NCI-H1694 treated with DMSO at 0.1 percent for 48 hours (cell line): ENCODE measurements at regions not wholly inside any gene's neighbourhood (a gene's known extent, or its start where the extent isn't known, plus 50 kb on each side); places are given as distances from the start of the nearest gene placed in this dataset.

ENCODE experiments used
- DNase-seq: peaks from one replicate; lab custom pipeline; 2025; lab: John Stamatoyannopoulos, UW

DNA sequence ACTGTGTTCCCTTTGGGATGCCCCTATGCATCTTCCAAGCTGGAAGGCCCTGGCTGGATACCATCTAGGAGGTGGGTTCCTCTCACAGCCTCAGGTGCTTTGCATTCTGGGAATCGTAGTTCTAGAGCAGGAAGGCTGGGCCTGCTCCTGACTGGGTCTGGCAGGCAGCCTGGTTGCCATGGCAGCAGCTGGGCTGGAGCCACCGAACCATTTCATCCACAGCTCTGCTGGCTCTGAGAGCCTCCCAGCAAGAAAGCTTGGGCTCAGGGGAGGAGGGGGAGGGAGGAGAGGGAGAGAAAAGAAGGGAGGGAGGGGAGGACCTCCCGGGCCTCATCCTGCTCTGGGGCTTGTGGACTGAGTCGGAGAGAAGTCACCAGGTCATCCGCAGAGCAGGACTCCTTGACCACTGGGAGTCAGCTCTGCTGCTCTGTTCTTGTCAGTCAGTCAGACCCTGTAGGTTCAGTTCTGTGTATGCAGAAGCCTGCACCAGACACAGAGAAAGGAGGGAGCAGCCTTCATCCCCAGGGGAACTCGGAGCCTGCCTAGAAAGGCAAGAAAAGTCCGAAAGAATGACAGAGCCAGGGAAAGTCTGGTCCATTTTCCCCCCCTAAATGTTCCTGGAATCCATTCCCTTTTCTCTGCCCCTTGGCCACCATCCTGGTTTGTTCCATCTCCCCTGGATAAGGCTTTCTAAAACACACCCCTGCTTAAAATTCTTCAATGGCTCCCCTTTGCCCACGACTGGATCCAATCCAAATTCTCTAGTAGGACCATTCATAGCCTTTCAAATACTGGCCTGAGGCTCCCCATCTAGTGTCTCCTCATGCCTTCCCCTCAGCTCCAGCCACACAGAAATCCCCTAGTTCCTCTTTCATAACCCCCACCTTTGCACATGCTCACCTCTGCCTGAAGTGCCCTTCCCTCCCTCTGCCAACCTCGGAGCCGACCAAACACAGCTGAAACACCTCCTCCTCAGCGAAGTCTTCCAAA lies 65.4 kb upstream of the ARAP3 start:
- DNase-seq, result peak; percentile 89

DNA sequence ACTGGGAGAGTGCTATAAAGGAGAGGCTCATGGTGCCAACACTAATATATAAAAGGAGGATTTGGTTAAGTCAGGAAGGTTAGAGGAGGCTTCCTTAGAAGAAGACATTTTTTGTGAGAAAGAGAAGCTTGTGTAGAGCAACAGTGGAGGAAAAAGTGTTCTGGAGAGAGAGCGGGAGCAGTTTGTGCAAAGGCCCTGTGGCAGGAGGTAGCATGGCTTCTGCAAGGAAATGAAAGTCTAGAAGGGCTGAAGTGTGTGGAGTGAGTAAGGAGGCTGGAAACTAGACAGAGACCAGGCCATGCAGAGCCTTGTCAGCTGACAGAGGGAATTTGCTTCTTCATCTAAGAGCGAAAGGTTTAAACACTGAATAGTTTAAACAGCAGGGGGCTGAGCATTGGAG lies 64.4 kb upstream of the ARAP3 start:
- no peak for DNase-seq

DNA sequence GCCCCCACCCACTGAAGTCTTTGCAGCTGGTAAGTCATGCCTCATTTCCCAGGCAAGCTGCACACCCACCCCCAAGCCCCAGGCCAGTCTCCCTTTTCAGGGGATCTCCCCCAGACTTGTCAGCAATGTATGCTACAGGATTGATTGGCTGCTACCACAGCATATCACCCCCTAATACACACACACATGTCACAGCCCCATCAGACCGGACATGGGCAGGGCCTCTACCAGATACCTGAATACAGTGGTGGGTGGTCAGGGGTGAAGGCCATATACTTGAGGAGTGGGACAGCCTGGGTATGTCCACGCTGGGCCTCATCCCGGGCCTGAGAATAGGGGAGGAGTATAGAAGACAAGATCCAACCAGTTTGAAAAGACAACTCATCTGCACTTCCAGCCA lies 63.4 kb upstream of the ARAP3 start:
- DNase-seq, result no peak

DNA sequence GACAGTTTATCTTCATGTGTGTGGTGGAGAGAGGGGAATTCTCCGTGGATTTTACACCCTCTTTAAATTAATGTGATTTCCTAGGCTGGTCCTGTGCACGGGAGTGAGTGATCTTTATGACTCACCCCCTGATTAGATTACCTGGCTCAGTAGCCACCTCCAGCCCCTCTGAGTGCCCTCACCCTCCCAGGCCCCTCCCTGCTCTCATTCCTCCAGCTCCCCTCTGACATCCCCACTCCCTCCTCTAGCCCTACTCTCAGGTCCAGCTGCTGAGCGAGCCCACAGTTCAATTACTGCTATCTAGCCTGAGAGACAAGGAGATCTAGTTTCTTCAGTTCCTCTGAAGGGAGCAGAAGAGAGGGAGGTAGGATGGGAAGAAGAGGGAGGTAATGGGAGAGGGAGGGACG lies 61.8 kb upstream of the ARAP3 start:
- DNase-seq, result no peak

DNA sequence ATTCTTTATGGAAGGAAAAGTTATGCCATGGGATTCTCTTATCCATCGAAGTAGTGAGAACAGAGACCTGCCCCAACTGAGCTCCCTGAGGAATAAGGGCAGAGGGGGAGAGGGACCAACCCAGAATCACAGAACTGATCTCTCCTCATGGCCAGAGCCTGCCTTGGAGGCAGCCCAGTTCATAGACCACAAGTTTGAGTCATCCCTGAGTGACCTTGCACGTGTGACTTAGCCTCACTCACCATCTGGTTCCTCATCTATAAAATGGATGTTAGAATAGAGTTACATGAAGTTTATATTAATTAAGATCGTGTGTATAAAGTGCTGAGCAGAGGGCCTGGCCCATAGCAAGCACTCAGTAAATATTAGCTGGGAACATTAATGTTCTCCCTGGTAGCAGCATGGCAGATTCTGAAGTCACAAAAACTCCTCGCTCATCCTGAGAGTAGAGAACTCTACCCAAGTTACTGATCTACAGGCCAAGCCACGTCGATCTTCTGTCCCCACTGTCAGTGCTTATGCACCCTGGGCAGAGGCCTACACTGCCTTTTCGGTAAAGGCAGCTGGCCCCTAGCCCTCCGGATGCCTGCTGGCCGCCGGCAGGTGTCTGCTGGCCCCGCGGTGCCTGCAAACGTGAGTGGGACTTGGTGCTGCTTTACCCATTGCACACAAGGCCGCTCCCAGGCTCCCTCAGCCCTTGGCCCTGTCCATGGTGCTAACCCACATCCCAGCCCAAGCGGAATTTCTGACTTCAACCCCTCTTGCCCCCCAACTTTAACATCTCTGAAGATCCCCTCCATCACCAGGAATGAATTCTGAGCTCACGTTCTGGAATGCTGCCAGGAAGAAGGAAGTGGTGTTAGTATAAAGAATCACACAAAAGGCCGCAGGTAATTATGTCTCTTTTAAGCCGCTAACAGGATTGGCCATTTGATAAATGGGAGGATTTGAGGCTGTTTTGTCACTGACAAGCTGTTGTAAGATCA lies 61.1 kb upstream of the ARAP3 start:
- DNase-seq, result no peak

DNA sequence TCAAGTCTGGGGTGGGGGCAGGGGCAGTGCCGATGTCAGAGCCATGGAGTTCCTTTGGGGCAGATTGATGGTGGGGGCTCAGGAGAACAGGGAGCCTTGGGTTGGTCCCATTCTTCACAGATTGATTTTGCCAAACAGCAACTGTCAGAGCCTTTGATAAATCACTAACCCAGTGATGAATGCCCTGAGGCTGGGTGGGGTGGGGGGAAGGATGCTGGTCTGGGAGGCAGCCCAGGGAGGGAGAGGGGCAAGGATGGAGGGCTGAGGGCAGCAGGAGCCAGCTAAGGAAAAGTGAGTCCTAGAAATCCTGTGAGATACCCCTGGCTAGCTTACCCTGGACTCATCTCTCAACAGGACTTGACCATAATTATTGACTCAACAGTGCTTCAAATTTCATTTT lies 60.1 kb upstream of the ARAP3 start:
- DNase-seq, result no peak

DNA sequence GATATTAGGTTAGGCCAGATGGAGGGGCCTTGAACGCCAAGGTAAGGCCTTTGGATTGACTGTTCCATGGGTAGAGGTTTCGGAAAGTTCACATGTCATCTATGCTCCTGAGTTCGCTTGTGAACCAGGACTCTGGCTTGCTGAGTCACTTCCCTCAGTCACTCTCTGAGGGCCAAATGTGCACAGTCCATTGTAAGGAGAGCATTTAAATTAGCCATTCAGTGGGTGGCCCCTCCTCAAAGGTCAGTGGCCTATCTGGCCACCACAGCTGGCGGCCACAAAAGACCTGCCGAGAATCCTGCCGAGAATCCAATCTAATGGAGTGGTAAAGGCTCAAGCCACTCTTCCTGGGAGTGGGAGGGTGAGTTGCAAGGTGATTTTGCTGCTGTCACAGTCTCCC lies 58.9 kb upstream of the ARAP3 start:
- no peak for DNase-seq

DNA sequence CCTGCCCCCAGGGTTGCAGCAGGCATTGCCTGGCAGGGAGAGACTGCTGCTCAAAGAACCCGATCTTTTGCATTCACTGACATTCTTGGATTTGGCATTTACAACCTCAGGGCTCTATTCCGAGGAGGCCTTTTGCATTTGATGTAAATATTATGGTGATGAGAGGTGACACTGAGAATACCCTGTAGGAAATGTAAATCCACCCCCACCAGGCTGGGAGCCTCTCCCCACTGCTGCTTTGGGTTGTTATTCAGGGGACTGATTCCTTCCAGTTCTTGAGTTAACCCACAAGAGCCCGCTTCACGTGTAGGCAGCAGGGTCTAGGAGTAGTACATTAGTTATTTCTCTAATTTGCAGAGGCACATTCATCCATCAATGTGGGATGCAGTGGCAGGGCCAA lies 55.5 kb upstream of the ARAP3 start:
- DNase-seq, result no peak

DNA sequence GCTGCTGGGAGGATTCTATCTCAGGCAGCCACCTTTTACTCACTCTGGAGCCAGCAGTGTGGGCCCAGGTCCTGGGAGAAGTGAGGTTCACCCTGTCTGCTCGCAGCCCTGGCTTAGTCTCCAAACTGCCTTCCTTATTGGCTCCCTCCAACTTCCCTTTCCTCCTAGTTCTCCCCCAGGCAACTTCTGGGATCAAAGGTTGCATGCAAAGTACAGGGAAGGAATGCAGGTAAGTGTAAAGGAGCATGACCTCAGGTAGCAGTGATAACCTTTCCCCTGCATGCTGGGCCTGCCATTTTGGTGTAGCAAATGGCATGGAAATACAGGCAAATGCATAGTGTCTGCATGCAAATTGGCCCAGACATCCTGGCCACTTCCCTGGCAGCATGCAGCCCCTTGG lies 53.8 kb upstream of the ARAP3 start:
- no peak for DNase-seq

DNA sequence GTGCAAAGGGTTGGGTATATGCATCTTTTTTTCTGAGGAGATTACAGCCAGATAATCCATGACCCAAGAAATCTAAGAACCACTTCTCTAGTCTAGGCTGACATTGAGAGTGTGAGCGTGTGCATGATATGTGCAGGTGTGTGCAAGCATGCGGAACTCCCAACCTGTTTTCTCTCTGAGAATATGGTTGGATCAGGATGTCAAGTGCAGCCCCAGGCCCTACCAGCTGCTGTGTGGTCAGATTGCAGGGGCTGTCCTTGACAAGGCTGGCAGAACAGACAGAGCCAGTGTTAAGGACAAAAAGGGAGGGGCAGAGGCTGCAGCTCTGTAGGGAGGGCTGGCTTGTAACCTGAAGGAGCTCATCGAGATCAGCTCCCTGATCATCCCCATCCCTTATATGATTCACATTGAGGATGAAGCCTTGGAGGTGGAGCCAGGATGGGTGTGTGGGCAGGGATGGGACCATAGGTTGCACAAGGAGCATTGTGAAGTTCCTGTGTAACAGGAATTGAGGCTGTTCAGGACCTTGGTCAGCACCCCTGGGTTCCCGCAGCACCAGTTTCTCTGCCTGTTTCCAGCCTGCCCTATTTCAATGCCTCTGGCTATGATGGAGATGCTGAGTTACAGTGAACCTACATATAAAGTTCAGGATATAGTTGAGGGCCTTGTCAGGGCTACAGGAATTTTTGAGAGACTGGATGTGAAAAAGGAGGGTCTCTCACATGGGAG lies 52.6 kb upstream of the ARAP3 start:
- no peak for DNase-seq

DNA sequence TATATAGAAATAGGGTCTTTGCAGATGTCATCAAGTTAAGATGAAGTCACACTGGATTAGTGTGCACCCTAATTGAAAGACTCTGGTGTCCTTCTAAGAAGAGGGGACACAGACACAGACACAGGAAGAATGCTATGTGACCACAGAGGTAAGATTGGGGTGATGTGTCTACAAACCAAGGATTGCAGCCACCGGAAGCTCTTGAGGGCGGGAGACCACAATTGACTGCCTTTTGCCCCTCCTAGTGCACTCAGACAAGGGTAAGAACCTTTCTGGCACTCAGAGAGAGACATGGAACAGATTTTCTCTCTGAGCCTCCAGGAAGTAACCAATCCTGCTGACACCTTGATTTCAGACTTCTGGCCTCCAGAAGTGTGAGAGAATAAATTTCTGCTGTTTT lies 51.2 kb upstream of the ARAP3 start:
- DNase-seq, result no peak

DNA sequence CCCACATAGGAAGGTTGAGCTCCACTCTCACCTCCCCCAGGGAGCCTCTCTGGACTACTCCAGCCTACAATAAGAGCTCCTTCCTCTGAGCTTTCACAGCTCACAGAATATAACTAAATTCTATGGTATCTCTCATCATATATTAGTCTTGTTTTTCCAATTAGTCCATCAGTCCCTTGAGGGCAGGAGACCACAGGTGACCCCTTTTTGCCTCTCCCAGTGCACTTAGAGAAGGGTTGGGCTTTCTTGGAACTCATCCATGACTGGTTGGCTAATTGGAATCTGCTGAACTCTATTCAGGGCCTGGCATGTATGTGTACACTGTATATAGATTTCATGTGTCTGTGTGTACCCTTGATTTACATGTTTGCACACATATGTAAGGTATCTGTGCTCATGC lies 50.4 kb upstream of the ARAP3 start:
- no peak for DNase-seq
